GM12878 (cell line): ENCODE measurements at regions not wholly inside any gene's neighbourhood (a gene's known extent, or its start where the extent isn't known, plus 50 kb on each side); places are given as distances from the start of the nearest gene placed in this dataset.

Experiments used
- ATAC-seq: fragments of 200-7000 bp; cut with Tn5 transposase; 3 replicates; pipeline ENCODE4 v1.9.1; 2020; ENCODE audit warnings: mild to moderate bottlenecking, moderate library complexity
- BruUV-seq: library from RNA; stranded (reverse); fragments of 400-500 nt; replicated peaks from 2 replicates; lab custom pipeline; 2021; lab: Mats Ljungman, UMichigan
- CTCF ChIA-PET: fragments of 300-600 bp; sonication (Branson Sonifier 250); formaldehyde crosslinking; extraction: SDS; loops from one replicate; lab custom pipeline; 2021; ENCODE audit warnings: inconsistent platforms; lab: Yijun Ruan, JAX
- POLR2A ChIA-PET: fragments of 350-600 bp; formaldehyde crosslinking; extraction: SDS; loops from one replicate; lab custom pipeline; 2021; ENCODE audit warnings: inconsistent platforms; lab: Charles Lee
- RAD21 ChIA-PET: fragments of 300-600 bp; sonication (Branson Sonifier 250); formaldehyde crosslinking; loops from one replicate; lab custom pipeline; 2023; ENCODE audit warnings: antibody characterized with exemption; ENCODE audit not compliant: unreplicated experiment; lab: Charles Lee
- SMC1A ChIA-PET: fragments of 300-600 bp; sonication (Branson Sonifier 250); formaldehyde crosslinking; loops from one replicate; lab custom pipeline; 2023; ENCODE audit not compliant: unreplicated experiment, uncharacterized antibody; lab: Charles Lee
- DNase-seq: peaks from one replicate; pipeline ENCODE4 v3.0.0-alpha.2; 2011; ENCODE audit warnings: low read depth, low spot score
- FAIRE-seq: peaks from 3 replicates; lab custom pipeline; 2011; peaks lifted over from hg19 to GRCh38; lab: Jason Lieb, UNC
- H2AFZ ChIP-seq: 2 replicates; pipeline ENCODE4 v1.6.0; 2011; ENCODE audit warnings: low read depth, low read length, control low read depth; ENCODE audit not compliant: control insufficient read depth
- H3K27ac ChIP-seq: 2 replicates; pipeline ENCODE4 v1.5.1; 2011; ENCODE audit warnings: control low read depth; ENCODE audit not compliant: control insufficient read depth, insufficient read depth
- H3K27me3 ChIP-seq, 2 experiments: replicated peaks in 1 of 2; 2 replicates each; pipeline versions ENCODE4 v1.6.0 to v1.6.1; 2011; ENCODE audit warnings: low read length in 1 of 2; ENCODE audit not compliant: control insufficient read depth in 2 of 2, insufficient read depth in 2 of 2
- H3K36me3 ChIP-seq, 2 experiments: 2 replicates each; pipeline ENCODE4 v1.5.1; 2011; ENCODE audit warnings: low read length in 1 of 2; ENCODE audit not compliant: control insufficient read depth in 2 of 2, insufficient read depth in 2 of 2
- H3K4me1 ChIP-seq: 2 replicates; pipeline ENCODE4 v1.6.1; 2011; ENCODE audit warnings: mild to moderate bottlenecking, low read length, moderate library complexity, mixed read lengths; ENCODE audit not compliant: control insufficient read depth, insufficient read depth
- H3K4me2 ChIP-seq: 2 replicates; pipeline ENCODE4 v1.6.0; 2011; ENCODE audit warnings: control low read depth; ENCODE audit not compliant: control insufficient read depth, insufficient read depth
- H3K4me3 ChIP-seq: fragments of 200-600 bp; sonication (generic); 2 replicates; pipeline ENCODE4 v1.5.1; 2016
- H3K79me2 ChIP-seq: 2 replicates; pipeline ENCODE4 v1.6.0; 2011; ENCODE audit warnings: low read length; ENCODE audit not compliant: control insufficient read depth, insufficient read depth
- H3K9ac ChIP-seq: 2 replicates; pipeline ENCODE4 v1.8.0; 2011; ENCODE audit warnings: low read length, control low read depth, mixed read lengths; ENCODE audit not compliant: control insufficient read depth, insufficient read depth
- H3K9me3 ChIP-seq: replicated peaks from 3 replicates; pipeline ENCODE4 v1.5.1; 2011; ENCODE audit warnings: mild to moderate bottlenecking, low read length; ENCODE audit not compliant: control insufficient read depth, insufficient read depth
- H4K20me1 ChIP-seq: 2 replicates; pipeline ENCODE4 v1.6.0; 2011; ENCODE audit not compliant: control insufficient read depth, insufficient read depth
- CEBPB ChIP-seq, 2 experiments: fragments of 150-350 bp in 1 of 2; IDR thresholded peaks; 2 replicates each; pipeline ENCODE4 v1.6.1; 2012 to 2014; ENCODE audit warnings: low read depth in 2 of 2, low read length in 2 of 2, borderline replicate concordance in 1 of 2, inconsistent platforms in 1 of 2
- EED ChIP-seq: sonication (generic); IDR thresholded peaks from 2 replicates; pipeline ENCODE4 v1.6.1; 2016; ENCODE audit warnings: antibody characterized with exemption, low read depth
- MYB ChIP-seq: fragments of 150-350 bp; IDR thresholded peaks from 2 replicates; pipeline ENCODE4 v1.6.1; 2014; ENCODE audit warnings: mild to moderate bottlenecking, low read depth, low read length, borderline replicate concordance
- MYC ChIP-seq: IDR thresholded peaks from 2 replicates; pipeline ENCODE4 v1.6.1; 2011; ENCODE audit warnings: mild to moderate bottlenecking, low read length, moderate library complexity, inconsistent platforms; ENCODE audit not compliant: insufficient read depth, insufficient replicate concordance, insufficient read length, severe bottlenecking
- NRF1 ChIP-seq: conservative IDR thresholded peaks from 2 replicates; pipeline ENCODE4 v1.6.1; 2011; ENCODE audit warnings: mild to moderate bottlenecking, low read depth, low read length, improper control_type of control experiment
- POLR2AphosphoS5 ChIP-seq: IDR thresholded peaks from 2 replicates; pipeline ENCODE4 v1.6.1; 2011; ENCODE audit warnings: mild to moderate bottlenecking, low read length, inconsistent platforms
- RUNX3 ChIP-seq: IDR thresholded peaks from 2 replicates; pipeline ENCODE4 v1.6.1; 2012; ENCODE audit warnings: low read length, inconsistent platforms
- SMAD5 ChIP-seq: IDR thresholded peaks from 2 replicates; pipeline ENCODE4 v1.6.1; 2016; ENCODE audit warnings: antibody characterized with exemption, low read depth
- SREBF1 ChIP-seq: IDR thresholded peaks from 2 replicates; pipeline ENCODE4 v1.6.1; 2012; ENCODE audit warnings: mild to moderate bottlenecking, low read length
- TBL1XR1 ChIP-seq: IDR thresholded peaks from 2 replicates; pipeline ENCODE4 v1.6.1; 2012; ENCODE audit warnings: low read depth, low read length, improper control_type of control experiment
- ZNF24 ChIP-seq: fragments of 450-650 bp; IDR thresholded peaks from 2 replicates; pipeline ENCODE4 v1.6.1; 2017; ENCODE audit warnings: antibody characterized with exemption, mild to moderate bottlenecking
- ZNF274 ChIP-seq: IDR thresholded peaks from one replicate; pipeline ENCODE4 v1.8.0; 2011; ENCODE audit not compliant: insufficient read length, insufficient read depth
- WGBS: methylation state at CpG from one replicate; pipeline ENCODE4 v1.1.6; 2016; ENCODE audit warnings: low lambda C conversion rate; ENCODE audit not compliant: insufficient replicate concordance, insufficient coverage; ENCODE audit errors: missing lambda C conversion rate; 5-methylcytosine and 5-hydroxymethylcytosine counted together
- in situ Hi-C: fragments of 300-500 bp; cut with MboI; formaldehyde crosslinking; loops from 9 replicates; pipeline ENCODE4 v1.14.3; 2018; ENCODE audit warnings: mixed read lengths
- intact Hi-C: fragments of 100-400 bp; cut with micrococcal nuclease; formaldehyde crosslinking; loops from one replicate; pipeline ENCODE4 v1.14.2; 2022; ENCODE audit not compliant: unreplicated experiment
- TF ChIP-seq, protein P1 (sequence below): IDR thresholded peaks from 2 replicates; pipeline ENCODE4 v1.6.1; 2012; ENCODE audit warnings: improper control_type of control experiment, low read depth, low read length; ENCODE audit not compliant: insufficient replicate concordance
- TF ChIP-seq, protein P2 (sequence below): IDR thresholded peaks from 2 replicates; pipeline ENCODE4 v1.6.1; 2012; ENCODE audit warnings: mild to moderate bottlenecking, low read depth, low read length
- TF ChIP-seq, protein P3 (sequence below): fragments of 150-350 bp; IDR thresholded peaks from 2 replicates; pipeline ENCODE4 v1.6.1; 2014; ENCODE audit warnings: mild to moderate bottlenecking, low read depth, low read length

DNA sequence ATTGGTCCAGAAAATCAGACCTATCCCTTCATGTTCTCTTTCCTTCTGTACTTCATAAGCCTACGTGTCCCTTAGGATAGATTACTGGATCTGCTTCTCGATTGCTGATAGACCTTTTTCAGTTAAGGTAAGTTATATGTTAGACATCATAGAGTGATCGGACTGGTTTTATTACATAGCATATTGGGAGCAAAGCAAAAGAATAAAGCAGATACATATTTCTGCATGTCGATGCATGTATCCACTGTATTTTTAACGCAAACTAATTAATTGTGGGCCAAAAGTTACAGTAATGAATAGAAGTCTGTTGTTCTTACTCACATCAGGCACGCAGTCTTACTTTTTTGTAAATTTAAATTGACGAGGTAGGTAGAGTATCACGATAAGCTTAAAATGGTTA, 106.4 kb downstream of the SLIT2 start:
- Histone ChIP-seq H3K27ac (no peak overlapping the region), H3K79me2 (no peaks in the 10 kb centered on the region), H3K9me3 (no peaks in the 10 kb centered on the region), H2AFZ (no peak overlapping the region), H4K20me1 (no peaks in the 10 kb centered on the region), H3K4me2 (no peak overlapping the region), H3K36me3 (no peaks in the 10 kb centered on the region), H3K9ac (no peak overlapping the region), H3K27me3 (no peaks in the 10 kb centered on the region), H3K4me1 (no peaks in the 10 kb centered on the region), H3K4me3 (no peak overlapping the region)
- intact Hi-C loops: no loop called here
- RAD21 ChIA-PET: no interaction called here
- ATAC-seq (no peak), DNase-seq (no peak), FAIRE-seq (no peak)
- in situ Hi-C loops: no loop called here
- POLR2A ChIA-PET: no interaction called here
- WGBS: 45% methylated on average over 8 of the region's 8 CpGs
- SMC1A ChIA-PET: no interaction called here
- no TSS peak for BruUV-seq
- CTCF ChIA-PET: no interaction called here
- TF ChIP-seq ZNF274 (no peak), SREBF1 (no peak), RUNX3 (no peak), TBL1XR1 (no peak), EED (no peak), CEBPB (IDR thresholded peaks at IDR 0.05; ENCODE audit: borderline replicate concordance in 1 of 2, low read depth in 2 of 2, low read length in 2 of 2) (no peak), MYB (no peak), POLR2AphosphoS5 (no peak), SMAD5 (no peak), ZNF24 (no peak), NRF1 (no peak), MYC (no peak)
- TF ChIP-seq, protein P1, sequence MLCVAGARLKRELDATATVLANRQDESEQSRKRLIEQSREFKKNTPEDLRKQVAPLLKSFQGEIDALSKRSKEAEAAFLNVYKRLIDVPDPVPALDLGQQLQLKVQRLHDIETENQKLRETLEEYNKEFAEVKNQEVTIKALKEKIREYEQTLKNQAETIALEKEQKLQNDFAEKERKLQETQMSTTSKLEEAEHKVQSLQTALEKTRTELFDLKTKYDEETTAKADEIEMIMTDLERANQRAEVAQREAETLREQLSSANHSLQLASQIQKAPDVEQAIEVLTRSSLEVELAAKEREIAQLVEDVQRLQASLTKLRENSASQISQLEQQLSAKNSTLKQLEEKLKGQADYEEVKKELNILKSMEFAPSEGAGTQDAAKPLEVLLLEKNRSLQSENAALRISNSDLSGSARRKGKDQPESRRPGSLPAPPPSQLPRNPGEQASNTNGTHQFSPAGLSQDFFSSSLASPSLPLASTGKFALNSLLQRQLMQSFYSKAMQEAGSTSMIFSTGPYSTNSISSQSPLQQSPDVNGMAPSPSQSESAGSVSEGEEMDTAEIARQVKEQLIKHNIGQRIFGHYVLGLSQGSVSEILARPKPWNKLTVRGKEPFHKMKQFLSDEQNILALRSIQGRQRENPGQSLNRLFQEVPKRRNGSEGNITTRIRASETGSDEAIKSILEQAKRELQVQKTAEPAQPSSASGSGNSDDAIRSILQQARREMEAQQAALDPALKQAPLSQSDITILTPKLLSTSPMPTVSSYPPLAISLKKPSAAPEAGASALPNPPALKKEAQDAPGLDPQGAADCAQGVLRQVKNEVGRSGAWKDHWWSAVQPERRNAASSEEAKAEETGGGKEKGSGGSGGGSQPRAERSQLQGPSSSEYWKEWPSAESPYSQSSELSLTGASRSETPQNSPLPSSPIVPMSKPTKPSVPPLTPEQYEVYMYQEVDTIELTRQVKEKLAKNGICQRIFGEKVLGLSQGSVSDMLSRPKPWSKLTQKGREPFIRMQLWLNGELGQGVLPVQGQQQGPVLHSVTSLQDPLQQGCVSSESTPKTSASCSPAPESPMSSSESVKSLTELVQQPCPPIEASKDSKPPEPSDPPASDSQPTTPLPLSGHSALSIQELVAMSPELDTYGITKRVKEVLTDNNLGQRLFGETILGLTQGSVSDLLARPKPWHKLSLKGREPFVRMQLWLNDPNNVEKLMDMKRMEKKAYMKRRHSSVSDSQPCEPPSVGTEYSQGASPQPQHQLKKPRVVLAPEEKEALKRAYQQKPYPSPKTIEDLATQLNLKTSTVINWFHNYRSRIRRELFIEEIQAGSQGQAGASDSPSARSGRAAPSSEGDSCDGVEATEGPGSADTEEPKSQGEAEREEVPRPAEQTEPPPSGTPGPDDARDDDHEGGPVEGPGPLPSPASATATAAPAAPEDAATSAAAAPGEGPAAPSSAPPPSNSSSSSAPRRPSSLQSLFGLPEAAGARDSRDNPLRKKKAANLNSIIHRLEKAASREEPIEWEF: no peak
- TF ChIP-seq, protein P2, sequence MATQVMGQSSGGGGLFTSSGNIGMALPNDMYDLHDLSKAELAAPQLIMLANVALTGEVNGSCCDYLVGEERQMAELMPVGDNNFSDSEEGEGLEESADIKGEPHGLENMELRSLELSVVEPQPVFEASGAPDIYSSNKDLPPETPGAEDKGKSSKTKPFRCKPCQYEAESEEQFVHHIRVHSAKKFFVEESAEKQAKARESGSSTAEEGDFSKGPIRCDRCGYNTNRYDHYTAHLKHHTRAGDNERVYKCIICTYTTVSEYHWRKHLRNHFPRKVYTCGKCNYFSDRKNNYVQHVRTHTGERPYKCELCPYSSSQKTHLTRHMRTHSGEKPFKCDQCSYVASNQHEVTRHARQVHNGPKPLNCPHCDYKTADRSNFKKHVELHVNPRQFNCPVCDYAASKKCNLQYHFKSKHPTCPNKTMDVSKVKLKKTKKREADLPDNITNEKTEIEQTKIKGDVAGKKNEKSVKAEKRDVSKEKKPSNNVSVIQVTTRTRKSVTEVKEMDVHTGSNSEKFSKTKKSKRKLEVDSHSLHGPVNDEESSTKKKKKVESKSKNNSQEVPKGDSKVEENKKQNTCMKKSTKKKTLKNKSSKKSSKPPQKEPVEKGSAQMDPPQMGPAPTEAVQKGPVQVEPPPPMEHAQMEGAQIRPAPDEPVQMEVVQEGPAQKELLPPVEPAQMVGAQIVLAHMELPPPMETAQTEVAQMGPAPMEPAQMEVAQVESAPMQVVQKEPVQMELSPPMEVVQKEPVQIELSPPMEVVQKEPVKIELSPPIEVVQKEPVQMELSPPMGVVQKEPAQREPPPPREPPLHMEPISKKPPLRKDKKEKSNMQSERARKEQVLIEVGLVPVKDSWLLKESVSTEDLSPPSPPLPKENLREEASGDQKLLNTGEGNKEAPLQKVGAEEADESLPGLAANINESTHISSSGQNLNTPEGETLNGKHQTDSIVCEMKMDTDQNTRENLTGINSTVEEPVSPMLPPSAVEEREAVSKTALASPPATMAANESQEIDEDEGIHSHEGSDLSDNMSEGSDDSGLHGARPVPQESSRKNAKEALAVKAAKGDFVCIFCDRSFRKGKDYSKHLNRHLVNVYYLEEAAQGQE: no peak
- TF ChIP-seq, protein P3, sequence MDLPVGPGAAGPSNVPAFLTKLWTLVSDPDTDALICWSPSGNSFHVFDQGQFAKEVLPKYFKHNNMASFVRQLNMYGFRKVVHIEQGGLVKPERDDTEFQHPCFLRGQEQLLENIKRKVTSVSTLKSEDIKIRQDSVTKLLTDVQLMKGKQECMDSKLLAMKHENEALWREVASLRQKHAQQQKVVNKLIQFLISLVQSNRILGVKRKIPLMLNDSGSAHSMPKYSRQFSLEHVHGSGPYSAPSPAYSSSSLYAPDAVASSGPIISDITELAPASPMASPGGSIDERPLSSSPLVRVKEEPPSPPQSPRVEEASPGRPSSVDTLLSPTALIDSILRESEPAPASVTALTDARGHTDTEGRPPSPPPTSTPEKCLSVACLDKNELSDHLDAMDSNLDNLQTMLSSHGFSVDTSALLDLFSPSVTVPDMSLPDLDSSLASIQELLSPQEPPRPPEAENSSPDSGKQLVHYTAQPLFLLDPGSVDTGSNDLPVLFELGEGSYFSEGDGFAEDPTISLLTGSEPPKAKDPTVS: no peak
